KMS-11 (cell line): ENCODE measurements at regions not wholly inside any gene's neighbourhood (a gene's known extent, or its start where the extent isn't known, plus 50 kb on each side); places are given as distances from the start of the nearest gene placed in this dataset.

ENCODE experiments used
- H2AFZ ChIP-seq: fragments of 200-600 bp; sonication (generic); 2 replicates; pipeline ENCODE4 v1.6.1; 2016; ENCODE audit warnings: antibody characterized with exemption, mixed run types, low read depth
- H3K27ac ChIP-seq: fragments of 200-600 bp; sonication (generic); 2 replicates; pipeline ENCODE4 v1.6.1; 2016; ENCODE audit warnings: mild to moderate bottlenecking, mixed run types
- H3K27me3 ChIP-seq: fragments of 200-600 bp; sonication (generic); 2 replicates; pipeline ENCODE4 v1.6.1; 2017; ENCODE audit warnings: mild to moderate bottlenecking, low read depth, mixed run types, moderate library complexity; ENCODE audit not compliant: insufficient read depth
- H3K36me3 ChIP-seq: fragments of 200-600 bp; sonication (generic); 2 replicates; pipeline ENCODE4 v1.6.1; 2017; ENCODE audit warnings: mild to moderate bottlenecking, mixed run types; ENCODE audit not compliant: insufficient read depth
- H3K4me1 ChIP-seq: fragments of 200-600 bp; sonication (generic); 2 replicates; pipeline ENCODE4 v1.6.1; 2016; ENCODE audit warnings: mild to moderate bottlenecking, low read depth, mixed run types; ENCODE audit not compliant: poor library complexity, severe bottlenecking
- H3K4me2 ChIP-seq: fragments of 200-600 bp; sonication (generic); 2 replicates; pipeline ENCODE4 v1.7.0; 2016; ENCODE audit warnings: mild to moderate bottlenecking, mixed run types
- H3K4me3 ChIP-seq: fragments of 200-600 bp; sonication (generic); IDR thresholded peaks from 2 replicates; pipeline ENCODE4 v1.6.1; 2017; ENCODE audit warnings: low read depth, low read length, mixed read lengths; ENCODE audit not compliant: insufficient read depth
- H3K79me2 ChIP-seq: fragments of 200-600 bp; sonication (generic); 2 replicates; pipeline ENCODE4 v1.6.1; 2016; ENCODE audit warnings: low read depth, mixed run types; ENCODE audit not compliant: insufficient read depth
- H3K9ac ChIP-seq: fragments of 200-600 bp; sonication (generic); 2 replicates; pipeline ENCODE4 v1.6.1; 2016; ENCODE audit warnings: mild to moderate bottlenecking, mixed run types
- H4K20me1 ChIP-seq: fragments of 200-600 bp; sonication (generic); 2 replicates; pipeline ENCODE4 v1.6.1; 2016; ENCODE audit warnings: mild to moderate bottlenecking, mixed run types; ENCODE audit not compliant: insufficient read depth
- CTCF ChIP-seq: fragments of 200-600 bp; sonication (generic); conservative IDR thresholded peaks from 2 replicates; pipeline ENCODE4 v1.6.1; 2017; ENCODE audit warnings: low read depth, mild to moderate bottlenecking, antibody characterized with exemption, low read length, moderate library complexity, mixed read lengths

DNA sequence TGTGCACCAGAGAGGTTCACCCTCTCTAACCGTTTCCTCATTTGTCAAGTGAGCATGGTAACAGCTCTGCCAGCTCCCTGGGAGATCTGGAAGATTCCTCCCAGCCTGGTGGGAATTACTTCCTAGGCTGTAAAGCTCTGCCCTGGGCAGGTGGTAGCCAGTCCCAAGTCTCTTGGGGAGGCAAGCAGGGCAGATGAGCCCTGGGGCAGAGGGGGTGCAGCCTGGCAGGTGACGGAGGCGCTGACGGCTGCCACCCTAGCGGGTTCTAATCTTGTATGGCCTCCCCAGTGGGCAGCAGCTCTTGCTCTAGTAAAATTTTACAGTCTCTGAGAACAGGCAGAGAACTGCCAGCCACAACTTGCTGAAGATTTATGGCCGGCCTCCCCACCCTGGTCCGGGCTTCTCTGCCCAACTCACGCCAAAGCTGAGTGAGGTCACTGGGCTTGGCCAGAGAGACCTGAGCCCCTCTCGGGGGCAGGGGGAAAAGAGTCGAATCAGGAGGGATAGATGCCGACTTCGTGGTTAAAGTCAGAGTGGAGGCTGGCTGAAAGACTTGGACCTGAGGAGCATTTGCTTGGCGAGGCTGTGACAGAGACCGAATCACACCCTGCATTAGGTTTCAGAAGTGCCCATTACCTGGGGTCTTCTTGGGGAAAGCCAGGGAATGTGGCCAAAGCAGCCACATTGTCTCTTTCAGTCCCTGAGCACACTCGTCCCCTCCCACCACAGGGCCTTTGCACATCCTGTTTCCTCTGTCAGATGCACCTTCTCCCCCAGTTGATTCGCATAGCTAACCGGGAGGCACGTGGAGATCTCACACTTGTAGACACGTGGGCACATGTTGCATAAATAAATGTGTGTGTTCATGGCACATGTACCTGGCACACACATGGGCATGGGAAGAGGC, 188.2 kb downstream of the MN1 start:
- no peak overlapping the region for H3K27ac ChIP-seq
- H3K79me2 ChIP-seq, result no peaks in the 10 kb centered on the region
- TF ChIP-seq CTCF, result no peak
- no peaks in the 10 kb centered on the region for H3K36me3 ChIP-seq
- no peak overlapping the region for H3K9ac ChIP-seq
- H3K27me3 ChIP-seq, result peaks cover 3% of the 10 kb centered on the region; the same call in 1 of the 2 replicates
- H4K20me1 ChIP-seq, result no peaks in the 10 kb centered on the region
- no peaks in the 10 kb centered on the region for H3K4me1 ChIP-seq
- no peak overlapping the region for H3K4me3 ChIP-seq
- no peak overlapping the region for H3K4me2 ChIP-seq
- H2AFZ ChIP-seq, result no peak overlapping the region

DNA sequence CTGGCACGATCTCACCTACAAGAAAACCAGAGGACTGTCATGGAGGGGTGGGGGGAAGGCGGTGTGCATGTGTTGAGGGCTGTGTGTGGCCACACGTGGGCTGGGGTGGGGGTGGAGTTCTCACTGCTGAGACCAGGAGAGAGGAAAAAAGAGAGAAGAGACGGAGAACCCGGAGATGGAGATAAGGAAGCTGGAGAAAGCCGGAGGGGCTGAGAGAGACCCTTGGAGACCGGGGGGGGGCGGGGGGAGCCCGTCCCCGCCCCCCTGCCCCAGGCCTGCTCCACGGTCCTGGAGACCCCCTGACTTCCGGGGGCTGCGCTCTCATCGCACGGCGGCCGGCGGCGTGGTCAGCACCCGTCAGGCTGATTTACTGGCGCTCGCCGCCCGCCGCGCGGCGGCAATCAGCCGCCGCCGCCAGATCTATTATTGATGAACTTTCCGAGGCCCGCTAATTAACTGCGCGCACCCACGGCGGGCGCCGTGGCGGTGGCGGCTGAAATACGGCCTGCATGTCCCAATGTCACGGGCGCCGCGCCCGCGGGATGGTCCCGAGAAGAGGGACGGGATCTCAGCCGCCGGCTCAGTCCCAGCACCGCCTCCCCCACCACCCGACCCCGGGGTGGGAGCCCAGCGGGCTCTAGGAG, 187.4 kb downstream of the MN1 start:
- H3K4me1 ChIP-seq, result no peaks in the 10 kb centered on the region
- H3K4me3 ChIP-seq, result no peak overlapping the region
- TF ChIP-seq CTCF, result no peak

DNA sequence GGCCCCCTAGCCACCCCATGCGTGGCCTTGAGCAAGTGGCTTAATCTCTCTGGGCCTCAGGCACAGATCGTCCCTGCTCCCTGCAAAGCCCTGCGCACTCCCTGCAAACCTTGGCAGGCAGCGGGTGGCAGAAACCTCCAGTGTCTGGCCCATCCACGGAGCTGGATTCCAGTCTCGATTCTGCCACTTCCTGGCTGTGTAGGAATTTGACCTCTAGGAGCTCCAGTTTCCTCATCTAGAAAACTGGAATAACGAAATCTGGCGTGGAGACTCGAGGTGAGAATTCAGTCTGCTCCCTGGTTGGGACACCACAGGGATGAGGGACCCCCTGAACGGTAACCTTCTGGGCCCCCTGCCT, 186.9 kb downstream of the MN1 start:
- Histone ChIP-seq H3K79me2 (no peaks in the 10 kb centered on the region), H3K9ac (no peak overlapping the region), H4K20me1 (no peaks in the 10 kb centered on the region), H3K4me3 (no peak overlapping the region), H2AFZ (no peak overlapping the region), H3K4me2 (no peak overlapping the region), H3K4me1 (no peaks in the 10 kb centered on the region), H3K27ac (no peak overlapping the region), H3K27me3 (peaks cover 3% of the 10 kb centered on the region; the same call in 1 of the 2 replicates), H3K36me3 (no peaks in the 10 kb centered on the region)
- TF ChIP-seq CTCF, result no peak

More for the DNA sequence above, 187.4 kb downstream of the MN1 start:
- Histone ChIP-seq H3K9ac (no peak overlapping the region), H4K20me1 (no peaks in the 10 kb centered on the region), H3K27ac (no peak overlapping the region), H3K4me2 (no peak overlapping the region), H3K27me3 (peaks cover 3% of the 10 kb centered on the region; the same call in 1 of the 2 replicates), H3K36me3 (no peaks in the 10 kb centered on the region), H2AFZ (no peak overlapping the region), H3K79me2 (no peaks in the 10 kb centered on the region)

DNA sequence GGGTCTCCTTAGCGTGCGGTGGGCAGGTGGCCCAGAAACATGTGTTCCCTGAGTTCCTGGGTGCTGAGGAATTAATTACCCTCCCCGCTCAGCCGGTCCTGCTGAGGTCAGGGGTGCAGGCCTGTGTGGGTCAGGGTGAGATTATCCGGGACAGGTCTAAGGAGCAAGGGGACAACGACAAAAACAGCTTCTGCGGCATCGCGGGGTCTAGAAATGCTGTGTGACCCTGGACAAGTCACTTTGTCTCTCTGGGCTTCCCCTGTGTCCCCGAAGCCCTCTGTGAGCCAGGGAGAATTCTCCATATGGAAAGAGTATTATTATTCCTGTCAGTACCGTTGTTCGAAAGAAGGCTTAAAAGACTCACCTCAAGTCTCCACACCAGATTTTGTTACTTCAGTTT, 186.1 kb downstream of the MN1 start:
- Histone ChIP-seq H3K36me3 (no peaks in the 10 kb centered on the region), H3K4me3 (no peak overlapping the region), H3K27ac (no peak overlapping the region), H3K4me2 (no peak overlapping the region), H3K79me2 (no peaks in the 10 kb centered on the region), H2AFZ (no peak overlapping the region), H3K9ac (no peak overlapping the region), H3K4me1 (no peaks in the 10 kb centered on the region), H3K27me3 (peaks cover 3% of the 10 kb centered on the region; the same call in 1 of the 2 replicates), H4K20me1 (no peaks in the 10 kb centered on the region)
- no peak for TF ChIP-seq CTCF
